ENCODE measurements at regions not wholly inside any gene's neighbourhood (a gene's known extent, or its start where the extent isn't known, plus 50 kb on each side); places are given as distances from the start of the nearest gene placed in this dataset.

GRCh38 chr11:98862169-98862568 lies 158.6 kb upstream of the CNTN5 start:
- TF ChIP-seq MAZ (IDR thresholded peaks at IDR 0.05; ENCODE audit: borderline replicate concordance, low read depth, low read length) (no peak), POLR2A (IDR thresholded peaks at IDR 0.05; ENCODE audit: low read depth, low read length) (no peak), CEBPB (IDR thresholded peaks at IDR 0.05; ENCODE audit: low read depth, low read length) (no peak), SMC3 (IDR thresholded peaks at IDR 0.05; ENCODE audit: low read depth, low read length) (no peak), NFE2L2 (IDR thresholded peaks at IDR 0.05; ENCODE audit: low read depth, low read length) (no peak), RFX5 (IDR thresholded peaks at IDR 0.05; ENCODE audit: low read depth, low read length) (no peak)
- TF ChIP-seq, protein P1, sequence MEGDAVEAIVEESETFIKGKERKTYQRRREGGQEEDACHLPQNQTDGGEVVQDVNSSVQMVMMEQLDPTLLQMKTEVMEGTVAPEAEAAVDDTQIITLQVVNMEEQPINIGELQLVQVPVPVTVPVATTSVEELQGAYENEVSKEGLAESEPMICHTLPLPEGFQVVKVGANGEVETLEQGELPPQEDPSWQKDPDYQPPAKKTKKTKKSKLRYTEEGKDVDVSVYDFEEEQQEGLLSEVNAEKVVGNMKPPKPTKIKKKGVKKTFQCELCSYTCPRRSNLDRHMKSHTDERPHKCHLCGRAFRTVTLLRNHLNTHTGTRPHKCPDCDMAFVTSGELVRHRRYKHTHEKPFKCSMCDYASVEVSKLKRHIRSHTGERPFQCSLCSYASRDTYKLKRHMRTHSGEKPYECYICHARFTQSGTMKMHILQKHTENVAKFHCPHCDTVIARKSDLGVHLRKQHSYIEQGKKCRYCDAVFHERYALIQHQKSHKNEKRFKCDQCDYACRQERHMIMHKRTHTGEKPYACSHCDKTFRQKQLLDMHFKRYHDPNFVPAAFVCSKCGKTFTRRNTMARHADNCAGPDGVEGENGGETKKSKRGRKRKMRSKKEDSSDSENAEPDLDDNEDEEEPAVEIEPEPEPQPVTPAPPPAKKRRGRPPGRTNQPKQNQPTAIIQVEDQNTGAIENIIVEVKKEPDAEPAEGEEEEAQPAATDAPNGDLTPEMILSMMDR (conservative IDR thresholded peaks at IDR 0.05; ENCODE audit: low read depth, low read length): no peak
- TF ChIP-seq, protein P2, sequence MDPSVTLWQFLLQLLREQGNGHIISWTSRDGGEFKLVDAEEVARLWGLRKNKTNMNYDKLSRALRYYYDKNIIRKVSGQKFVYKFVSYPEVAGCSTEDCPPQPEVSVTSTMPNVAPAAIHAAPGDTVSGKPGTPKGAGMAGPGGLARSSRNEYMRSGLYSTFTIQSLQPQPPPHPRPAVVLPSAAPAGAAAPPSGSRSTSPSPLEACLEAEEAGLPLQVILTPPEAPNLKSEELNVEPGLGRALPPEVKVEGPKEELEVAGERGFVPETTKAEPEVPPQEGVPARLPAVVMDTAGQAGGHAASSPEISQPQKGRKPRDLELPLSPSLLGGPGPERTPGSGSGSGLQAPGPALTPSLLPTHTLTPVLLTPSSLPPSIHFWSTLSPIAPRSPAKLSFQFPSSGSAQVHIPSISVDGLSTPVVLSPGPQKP (IDR thresholded peaks at IDR 0.05; ENCODE audit: borderline replicate concordance, low read depth, low read length): no peak

Data from IMR-90 (cell line).